ENCODE measurements at regions not wholly inside any gene's neighbourhood (a gene's known extent, or its start where the extent isn't known, plus 50 kb on each side); places are given as distances from the start of the nearest gene placed in this dataset.

- no peak overlapping the region for H3K4me3 ChIP-seq
- DNase-seq (ENCODE audit: low spot score), result no peak
- TF ChIP-seq CTCF (IDR thresholded peaks at IDR 0.05), result no peak
- no peak overlapping the region for H3K27ac ChIP-seq
Observed at GRCh38 chr1:208637181-208637580, 393.0 kb upstream of the PLXNA2 start.

GRCh38 chr1:208639382-208639781 lies 395.2 kb upstream of the PLXNA2 start:
- DNase-seq (ENCODE audit: low spot score), result no peak
- no peak for TF ChIP-seq CTCF (IDR thresholded peaks at IDR 0.05)
- Histone ChIP-seq H3K27ac (no peak overlapping the region), H3K4me3 (no peak overlapping the region)

- no peak overlapping the region for H3K27ac ChIP-seq
- no peak overlapping the region for H3K4me3 ChIP-seq
- DNase-seq (ENCODE audit: low spot score), result no peak
- TF ChIP-seq CTCF (IDR thresholded peaks at IDR 0.05), result no peak
Observed at GRCh38 chr1:208640295-208640694, 396.1 kb upstream of the PLXNA2 start.

- no peak overlapping the region for H3K4me3 ChIP-seq
- H3K27ac ChIP-seq, result no peak overlapping the region
- DNase-seq (ENCODE audit: low spot score), result no peak
- no peak for TF ChIP-seq CTCF (IDR thresholded peaks at IDR 0.05)
Observed at GRCh38 chr1:208641579-208642280, 397.5 kb upstream of the PLXNA2 start.

- Histone ChIP-seq H3K27ac (no peak overlapping the region), H3K4me3 (no peak overlapping the region)
- no peak for DNase-seq (ENCODE audit: low spot score)
- TF ChIP-seq CTCF (IDR thresholded peaks at IDR 0.05), result no peak
Observed at GRCh38 chr1:208643005-208643597, 398.9 kb upstream of the PLXNA2 start.

- Histone ChIP-seq H3K4me3 (no peak overlapping the region), H3K27ac (no peak overlapping the region)
- no peak for DNase-seq (ENCODE audit: low spot score)
- no peak for TF ChIP-seq CTCF (IDR thresholded peaks at IDR 0.05)
Observed at GRCh38 chr1:208644401-208645160, 400.4 kb upstream of the PLXNA2 start.
